ENCODE measurements at regions not wholly inside any gene's neighbourhood (a gene's known extent, or its start where the extent isn't known, plus 50 kb on each side); places are given as distances from the start of the nearest gene placed in this dataset.
"Not testable (repeated sequence)": the region's sequence is repeated elsewhere in the genome, so short reads cannot be mapped to it uniquely, and the experiment has no call there.

GRCh38 chr14:54010981-54011380 is 54.4 kb upstream of the BMP4 start:
- no peak overlapping the region for H3K4me3 ChIP-seq (ENCODE audit: control insufficient read depth, low read depth, low read length)
- DNase-seq (ENCODE audit: low read depth) = no peak
- TF ChIP-seq CTCF (IDR thresholded peaks at IDR 0.05; ENCODE audit: control insufficient read depth, insufficient read depth, low read depth, low read length, missing control alignments) = no peak

- no peak for TF ChIP-seq CTCF (IDR thresholded peaks at IDR 0.05; ENCODE audit: control insufficient read depth, insufficient read depth, low read depth, low read length, missing control alignments)
- DNase-seq (ENCODE audit: low read depth) = no peak
- no peak overlapping the region for H3K4me3 ChIP-seq (ENCODE audit: control insufficient read depth, low read depth, low read length)
Observed at GRCh38 chr14:54023027-54023426, 66.4 kb upstream of the BMP4 start.

- H3K4me3 ChIP-seq (ENCODE audit: control insufficient read depth, low read depth, low read length) = no peak overlapping the region
- peak; percentile 47 for TF ChIP-seq CTCF (IDR thresholded peaks at IDR 0.05; ENCODE audit: control insufficient read depth, insufficient read depth, low read depth, low read length, missing control alignments)
- peak; percentile 3 for DNase-seq (ENCODE audit: low read depth)
Observed at GRCh38 chr14:54025661-54026060, 69.0 kb upstream of the BMP4 start.

GRCh38 chr14:54026671-54027070 is 70.0 kb upstream of the BMP4 start:
- TF ChIP-seq CTCF (IDR thresholded peaks at IDR 0.05; ENCODE audit: control insufficient read depth, insufficient read depth, low read depth, low read length, missing control alignments) = no peak
- peak; percentile 20 for DNase-seq (ENCODE audit: low read depth)
- no peak overlapping the region for H3K4me3 ChIP-seq (ENCODE audit: control insufficient read depth, low read depth, low read length)

GRCh38 chr14:54030996-54031395 is 74.4 kb upstream of the BMP4 start:
- not testable (repeated sequence) for H3K4me3 ChIP-seq (ENCODE audit: control insufficient read depth, low read depth, low read length); DNase-seq (ENCODE audit: low read depth)

GRCh38 chr14:54033285-54033684 is 76.7 kb upstream of the BMP4 start:
- not testable (repeated sequence) for H3K4me3 ChIP-seq (ENCODE audit: control insufficient read depth, low read depth, low read length); DNase-seq (ENCODE audit: low read depth)

GRCh38 chr14:54038724-54039123 is 82.1 kb upstream of the BMP4 start:
- no peak for TF ChIP-seq CTCF (IDR thresholded peaks at IDR 0.05; ENCODE audit: control insufficient read depth, insufficient read depth, low read depth, low read length, missing control alignments)
- no peak for DNase-seq (ENCODE audit: low read depth)
- H3K4me3 ChIP-seq (ENCODE audit: control insufficient read depth, low read depth, low read length) = no peak overlapping the region

GRCh38 chr14:54039311-54039710 is 82.7 kb upstream of the BMP4 start:
- no peak for DNase-seq (ENCODE audit: low read depth)
- TF ChIP-seq CTCF (IDR thresholded peaks at IDR 0.05; ENCODE audit: control insufficient read depth, insufficient read depth, low read depth, low read length, missing control alignments) = no peak

More at GRCh38 chr14:54039311-54039710, 82.7 kb upstream of the BMP4 start:
- H3K4me3 ChIP-seq (ENCODE audit: control insufficient read depth, low read depth, low read length) = no peak overlapping the region

All from AG09309 (cell line).